GM19324 (cell line): ENCODE measurements at regions not wholly inside any gene's neighbourhood (a gene's known extent, or its start where the extent isn't known, plus 50 kb on each side); places are given as distances from the start of the nearest gene placed in this dataset.
"Not testable (repeated sequence)": the region's sequence is repeated elsewhere in the genome, so short reads cannot be mapped to it uniquely, and the experiment has no call there.

Source experiments
- ATAC-seq: cut with Tn5 transposase; IDR thresholded peaks from one replicate; pipeline ENCODE4 v1.9.1; 2021; ENCODE audit warnings: mild to moderate bottlenecking, moderate library complexity; ENCODE audit not compliant: unreplicated experiment, low FRiP score

DNA sequence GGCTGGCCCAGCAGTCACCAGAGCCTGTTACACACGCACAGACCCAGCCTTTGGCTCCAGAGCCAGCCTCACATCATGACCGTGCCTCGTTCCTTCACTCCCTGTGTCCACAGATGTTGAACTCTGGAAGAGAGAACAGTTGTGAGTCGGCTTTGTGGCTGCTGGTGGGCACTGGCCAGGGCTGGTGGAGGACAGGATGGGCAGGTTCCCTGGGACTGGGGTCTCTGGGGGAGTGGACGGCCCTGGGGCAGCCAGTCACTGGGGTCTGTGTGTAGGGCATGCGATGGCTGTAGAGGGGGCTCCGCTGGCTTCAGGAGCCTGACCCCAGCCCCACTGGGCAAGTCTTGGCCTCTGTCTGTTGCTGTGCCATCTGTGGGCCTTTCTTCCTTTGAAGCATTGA is 1070.1 kb downstream of the BRD1 start:
- ATAC-seq: no peak

DNA sequence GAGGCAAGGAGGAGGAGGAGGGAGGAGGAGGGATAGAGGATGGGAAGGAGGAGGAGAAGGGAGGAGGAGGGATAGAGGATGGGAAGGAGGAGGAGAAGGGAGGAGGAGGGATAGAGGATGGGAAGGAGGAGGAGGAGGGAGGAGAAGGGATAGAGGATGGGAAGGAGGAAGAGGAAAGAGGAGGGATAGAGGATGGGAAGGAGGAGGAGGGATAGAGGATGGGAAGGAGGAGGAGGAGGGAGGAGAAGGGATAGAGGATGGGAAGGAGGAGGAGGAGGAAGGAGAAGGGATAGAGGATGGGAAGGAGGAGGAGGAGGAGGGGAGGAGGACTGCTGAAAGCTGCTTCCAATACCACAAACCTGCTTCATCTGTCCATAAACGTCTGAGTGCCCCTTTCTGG is 1070.5 kb downstream of the BRD1 start:
- ATAC-seq: not testable (repeated sequence)

DNA sequence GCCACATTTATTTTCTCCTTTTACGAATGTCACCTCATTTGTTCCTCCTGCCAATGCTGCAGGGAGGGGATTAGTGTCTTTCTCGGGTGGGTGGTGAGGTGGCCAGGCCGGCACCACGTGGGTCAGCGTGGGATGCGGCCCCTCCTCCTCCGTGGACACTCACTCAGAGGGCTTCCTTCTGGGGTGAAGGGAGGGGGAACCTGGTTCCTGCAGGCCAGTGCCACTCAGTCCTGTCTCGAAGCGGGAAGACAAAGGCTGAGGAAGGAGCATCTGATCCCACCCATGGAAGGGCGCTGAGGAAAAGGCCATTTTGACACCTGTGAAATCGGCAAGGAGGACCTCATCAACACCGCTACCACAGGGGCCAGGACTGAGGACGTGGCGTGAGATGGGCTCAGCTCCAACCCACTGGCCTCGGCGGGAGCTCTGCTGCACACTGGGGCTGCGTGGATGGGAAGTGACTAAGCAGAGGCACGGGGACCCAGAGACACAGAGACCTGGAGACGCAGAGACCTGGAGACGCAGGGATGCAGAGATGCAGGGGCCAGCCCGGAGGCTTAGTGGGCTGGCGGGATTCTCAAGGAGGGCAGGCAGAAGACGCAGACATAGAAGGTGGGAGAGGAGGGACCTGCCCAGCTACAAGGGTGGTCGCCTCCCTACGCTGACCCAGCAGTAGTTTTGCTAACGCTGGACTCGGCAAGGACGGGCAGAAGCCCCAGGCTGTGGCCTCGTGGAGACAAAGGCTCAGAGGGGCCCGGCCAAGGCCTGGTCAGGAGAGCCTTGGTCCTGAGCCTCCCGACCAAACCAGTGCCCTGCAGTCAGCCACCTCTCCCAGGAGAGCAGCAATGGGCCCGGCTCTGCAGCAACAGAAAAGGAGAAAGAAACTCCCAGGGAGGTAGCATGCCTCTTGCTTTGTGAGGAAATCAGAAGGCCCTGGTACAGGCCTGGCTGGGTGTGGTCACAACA is 1071.2 kb downstream of the BRD1 start:
- no peak for ATAC-seq

DNA sequence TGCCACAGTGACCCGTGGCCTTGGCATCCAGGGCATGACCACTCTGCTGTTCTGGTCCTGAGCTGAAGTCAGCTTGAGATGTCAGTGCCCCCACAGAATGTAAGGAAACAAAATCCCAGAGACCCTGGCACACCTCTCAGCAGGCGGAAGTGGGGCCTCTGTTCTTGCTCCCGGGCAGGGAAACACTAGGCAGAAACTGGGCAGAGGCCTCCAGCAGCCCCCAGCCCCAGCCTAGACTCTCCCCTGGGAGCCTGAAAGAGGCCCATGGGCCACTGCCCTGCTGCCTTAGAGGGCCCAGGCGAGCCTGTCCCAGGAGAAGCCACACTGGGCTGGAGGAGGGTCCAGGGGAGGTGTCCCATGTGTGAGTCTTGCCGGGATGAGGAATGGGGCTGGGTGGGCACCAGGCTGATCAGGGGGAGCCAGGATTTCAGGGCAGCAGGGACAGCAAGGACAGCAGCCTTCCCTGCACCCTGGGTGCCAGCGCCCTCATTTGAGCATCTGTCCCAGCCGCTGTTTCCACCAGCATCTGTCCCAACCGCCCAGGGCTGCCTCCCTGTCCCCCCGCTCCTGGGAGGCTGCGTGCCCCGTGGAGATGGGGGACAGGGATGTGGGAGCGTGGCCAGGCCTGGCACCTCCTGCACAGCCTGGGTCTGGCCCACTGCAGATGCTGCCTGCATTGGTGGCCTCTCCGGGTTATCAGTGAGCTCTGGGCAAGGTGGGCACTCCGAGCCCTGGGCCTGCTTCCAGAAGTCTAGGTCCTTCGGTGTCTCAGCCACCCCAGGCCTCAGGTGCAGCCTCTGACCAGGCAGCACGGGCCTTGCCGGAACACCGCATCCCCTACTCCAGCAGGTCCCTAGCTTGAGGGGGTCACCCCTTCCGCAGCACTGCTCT is 1072.4 kb downstream of the BRD1 start:
- ATAC-seq: no peak

DNA sequence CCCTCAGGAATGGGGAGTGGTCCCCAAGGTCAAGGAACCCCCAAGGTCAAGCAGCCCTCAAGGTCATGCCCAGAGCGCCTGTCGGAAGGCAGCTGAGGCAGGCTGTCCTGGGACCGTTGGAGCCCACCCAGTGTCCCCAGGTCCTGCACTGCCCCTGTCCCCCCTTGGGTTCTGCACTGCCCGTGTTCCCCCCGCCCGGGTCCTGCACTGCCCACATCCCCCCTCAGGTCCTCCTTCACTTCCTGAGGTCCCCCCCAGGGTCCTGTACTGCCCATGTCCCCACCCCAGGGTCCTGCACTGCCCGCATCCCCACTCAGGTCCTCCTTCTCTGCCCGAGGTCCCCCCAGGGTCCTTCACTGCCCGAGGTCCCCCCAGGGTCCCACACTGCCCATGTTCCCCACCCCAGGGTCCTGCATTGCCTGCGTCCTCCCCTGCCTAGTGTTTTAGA is 1073.0 kb downstream of the BRD1 start:
- no peak for ATAC-seq

DNA sequence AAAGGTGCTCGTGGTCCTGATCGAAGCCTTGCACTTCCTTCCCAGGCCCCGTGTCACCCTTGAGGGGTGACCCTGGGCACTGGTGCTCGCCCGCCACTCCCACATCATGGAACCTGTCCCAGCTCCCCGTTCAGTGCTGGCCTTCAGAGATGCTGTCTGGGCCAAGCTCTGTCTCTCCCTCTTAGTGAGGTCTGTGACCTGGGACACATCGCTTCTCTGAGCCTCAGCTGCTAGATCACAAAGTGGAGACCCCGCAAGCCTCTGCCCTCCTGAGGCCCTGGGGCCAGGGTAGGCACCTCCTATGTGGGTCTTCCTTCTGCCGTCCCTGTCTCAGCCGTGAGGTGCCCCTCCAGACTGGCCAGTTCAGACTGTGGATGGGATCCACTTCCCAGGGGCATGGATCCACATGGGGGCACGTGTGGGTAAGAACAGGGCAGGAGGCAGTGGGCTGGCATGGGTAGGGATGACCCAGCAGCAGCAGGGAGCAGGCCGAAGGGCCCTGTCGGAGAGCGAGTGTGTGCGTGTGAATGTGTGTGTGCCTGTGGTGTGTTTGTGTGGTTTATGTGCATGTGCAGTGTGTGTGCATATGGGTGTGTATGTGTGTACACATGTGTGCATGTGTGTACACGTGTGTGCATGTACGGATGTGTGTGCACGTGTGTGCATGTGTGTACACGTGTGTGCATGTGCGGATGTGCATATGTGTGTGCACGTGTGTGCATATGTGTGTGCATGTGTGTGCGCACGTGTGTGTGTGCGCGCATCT is 1073.7 kb downstream of the BRD1 start:
- ATAC-seq: no peak

DNA sequence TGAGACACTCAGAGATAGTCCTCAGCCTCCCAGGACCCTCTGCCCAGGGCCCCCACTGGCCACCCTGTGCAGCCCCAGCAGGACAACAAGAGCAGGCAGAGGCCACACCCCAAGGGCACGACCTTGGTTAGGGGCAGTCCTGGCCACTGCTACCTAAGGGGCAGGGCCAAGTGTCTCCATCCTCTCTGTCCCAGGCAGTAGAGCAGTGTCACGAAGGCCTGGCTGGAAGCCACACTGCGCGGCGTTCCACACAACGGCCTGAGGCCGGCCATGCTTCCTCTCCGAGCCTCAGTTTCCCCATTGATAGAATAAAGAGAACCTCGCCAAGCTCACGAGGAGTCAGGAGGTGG is 1074.3 kb downstream of the BRD1 start:
- ATAC-seq: no peak

DNA sequence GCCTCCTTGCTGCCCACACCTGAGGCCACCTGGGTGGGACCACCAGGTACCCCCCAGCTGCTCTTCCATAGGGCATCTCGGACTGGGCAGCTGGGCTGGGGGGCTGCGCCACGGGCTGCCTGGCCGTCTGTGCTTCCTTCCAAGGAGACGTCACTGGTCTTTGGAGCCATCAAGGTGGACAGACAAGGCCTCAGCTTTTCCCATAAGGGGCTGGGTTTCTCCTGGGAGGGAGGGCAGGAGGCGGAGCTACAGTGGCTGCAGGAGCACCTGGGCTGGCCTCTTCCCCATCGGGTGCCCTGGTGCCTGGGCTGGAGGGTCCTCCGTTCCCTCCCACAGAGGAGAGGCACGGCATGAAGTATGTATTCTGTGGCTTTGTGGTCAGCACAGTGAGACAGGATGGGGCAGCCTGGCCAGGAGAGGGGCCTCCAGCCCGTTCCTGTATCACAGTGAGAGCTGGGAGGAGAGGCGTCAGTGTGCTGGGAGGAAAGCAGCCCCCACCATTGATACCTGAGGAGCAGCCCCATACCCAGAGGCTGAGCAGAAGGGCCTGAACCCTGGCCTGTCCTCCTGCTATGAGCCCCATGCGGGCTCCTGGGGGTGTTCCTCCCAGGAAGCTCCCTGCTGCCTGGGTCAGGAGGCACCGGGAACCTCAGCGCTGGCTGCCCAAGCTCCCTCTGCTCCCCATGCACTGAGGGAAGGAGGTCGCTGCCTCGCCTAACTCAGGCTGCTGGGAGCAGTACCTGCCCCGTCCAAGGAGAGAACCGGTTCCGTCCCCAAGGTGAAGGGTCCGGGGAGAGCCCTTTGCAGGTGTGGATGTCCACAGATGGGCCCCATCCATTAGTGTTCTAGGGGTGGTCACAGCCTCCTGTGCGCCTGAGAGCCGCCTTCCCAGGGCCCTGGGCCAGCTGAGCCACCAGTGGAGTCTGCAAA is 1075.0 kb downstream of the BRD1 start:
- ATAC-seq: no peak

DNA sequence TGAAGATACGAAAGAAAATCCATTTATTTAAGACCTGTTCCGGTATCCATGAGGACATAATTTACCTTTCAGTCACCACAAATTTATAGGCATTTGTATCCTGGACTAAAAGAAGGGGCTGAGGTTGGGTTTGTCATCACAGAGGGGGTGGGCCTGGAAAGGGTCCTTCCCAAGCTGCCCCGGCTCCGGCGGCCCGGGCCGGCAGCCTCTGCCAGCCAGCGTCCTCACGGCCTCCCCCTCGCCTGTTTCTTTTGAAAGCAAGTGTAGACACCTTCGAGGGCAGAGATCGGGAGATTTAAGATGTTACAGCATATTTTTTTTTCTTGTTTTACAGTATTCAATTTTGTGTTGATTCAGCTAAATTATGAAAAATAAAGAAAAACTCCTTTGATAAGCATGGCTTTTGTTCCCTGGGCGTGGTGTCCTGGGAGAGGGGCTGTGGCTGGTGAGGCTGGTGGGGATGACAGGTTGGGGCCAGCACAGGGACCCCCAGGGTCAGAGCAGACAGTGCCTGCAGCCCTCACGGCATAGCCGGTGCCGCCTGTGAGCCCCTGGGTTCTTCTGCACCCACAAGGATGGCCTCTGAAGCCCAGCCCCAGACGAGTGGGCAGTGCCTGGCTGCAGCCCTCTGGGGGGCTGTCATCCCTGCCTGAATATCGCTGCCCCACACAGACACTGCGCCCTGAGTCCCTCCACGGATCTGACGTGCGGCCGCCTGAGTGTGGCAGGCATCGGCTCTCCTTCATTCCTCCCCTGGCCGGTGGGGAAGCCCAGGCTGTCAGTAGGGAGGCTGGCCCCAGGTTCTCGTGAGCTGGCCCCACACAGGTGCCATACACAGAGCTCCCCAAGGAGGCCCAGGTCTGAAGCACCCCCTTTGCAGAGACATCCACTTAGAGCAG is 1075.9 kb downstream of the BRD1 start:
- no peak for ATAC-seq

DNA sequence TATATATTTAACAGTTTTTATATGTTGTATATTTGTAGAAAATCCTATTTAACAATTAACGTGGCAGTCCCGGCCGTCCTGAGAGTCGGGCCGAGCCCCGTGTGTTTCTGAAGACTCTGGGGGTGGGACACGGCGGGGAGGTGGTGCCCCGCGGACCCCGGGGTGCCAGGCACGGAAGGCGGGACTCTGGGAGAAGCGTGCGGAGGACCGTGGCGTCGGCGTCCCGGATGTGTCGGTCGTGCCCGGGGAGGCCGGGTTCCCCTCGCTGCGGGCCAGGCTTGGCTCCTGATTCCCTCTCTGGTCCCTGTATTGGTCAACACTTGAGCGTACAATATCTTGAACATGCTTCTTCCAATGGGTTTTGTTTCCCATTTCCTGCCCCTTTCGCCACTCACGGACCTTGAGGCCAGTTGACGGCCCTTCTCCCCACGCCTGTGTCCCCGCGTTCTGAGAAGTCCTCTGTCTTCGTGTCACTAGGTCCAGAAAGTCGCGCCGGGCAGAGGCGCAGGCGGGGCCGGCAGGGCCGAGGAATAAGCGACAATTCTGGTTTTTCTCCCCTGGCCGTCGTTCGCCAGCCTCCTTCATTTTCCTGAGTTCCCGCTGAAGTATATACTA is 1076.7 kb downstream of the BRD1 start:
- no peak for ATAC-seq

DNA sequence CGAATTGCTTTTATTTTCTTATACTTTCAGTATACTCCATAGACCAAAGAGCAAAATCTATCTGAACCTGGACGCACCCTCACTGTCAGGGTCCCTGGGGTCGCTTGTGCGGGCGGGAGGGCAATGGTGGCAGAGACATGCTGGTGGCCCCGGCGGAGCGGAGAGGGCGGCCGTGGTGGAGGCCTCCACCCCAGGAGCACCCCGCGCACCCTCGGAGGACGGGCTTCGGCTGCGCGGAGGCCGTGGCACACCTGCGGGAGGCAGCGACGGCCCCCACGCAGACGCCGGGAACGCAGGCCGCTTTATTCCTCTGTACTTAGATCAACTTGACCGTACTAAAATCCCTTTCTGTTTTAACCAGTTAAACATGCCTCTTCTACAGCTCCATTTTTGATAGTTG is 1077.4 kb downstream of the BRD1 start:
- no peak for ATAC-seq

DNA sequence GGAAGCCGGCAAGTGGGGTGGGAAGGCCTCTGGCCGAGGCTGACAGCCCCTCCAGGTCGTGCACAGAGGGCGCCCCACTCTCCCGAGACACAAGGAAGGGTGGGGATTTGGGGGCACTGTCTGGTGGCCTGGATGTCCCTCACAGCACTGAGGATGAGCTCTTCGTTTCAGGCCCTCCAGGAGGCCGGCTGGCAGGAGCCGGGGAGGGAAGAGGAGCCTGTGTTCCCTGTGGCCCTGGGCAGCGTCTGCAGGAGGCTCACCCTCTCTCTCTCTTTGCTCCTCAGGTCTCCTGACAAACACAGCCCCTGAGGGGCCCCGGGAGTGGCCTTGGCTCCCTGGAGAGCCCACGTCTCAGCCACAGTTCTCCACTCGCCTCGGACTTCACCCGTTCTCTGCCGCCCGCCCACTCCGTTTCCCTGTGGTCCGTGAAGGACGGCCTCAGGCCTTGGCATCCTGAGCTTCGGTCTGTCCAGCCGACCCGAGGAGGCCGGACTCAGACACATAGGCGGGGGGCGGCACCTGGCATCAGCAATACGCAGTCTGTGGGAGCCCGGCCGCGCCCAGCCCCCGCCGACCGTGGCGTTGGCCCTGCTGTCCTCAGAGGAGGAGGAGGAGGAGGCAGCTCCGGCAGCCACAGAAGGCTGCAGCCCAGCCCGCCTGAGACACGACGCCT is 1078.0 kb downstream of the BRD1 start:
- ATAC-seq: no peak

DNA sequence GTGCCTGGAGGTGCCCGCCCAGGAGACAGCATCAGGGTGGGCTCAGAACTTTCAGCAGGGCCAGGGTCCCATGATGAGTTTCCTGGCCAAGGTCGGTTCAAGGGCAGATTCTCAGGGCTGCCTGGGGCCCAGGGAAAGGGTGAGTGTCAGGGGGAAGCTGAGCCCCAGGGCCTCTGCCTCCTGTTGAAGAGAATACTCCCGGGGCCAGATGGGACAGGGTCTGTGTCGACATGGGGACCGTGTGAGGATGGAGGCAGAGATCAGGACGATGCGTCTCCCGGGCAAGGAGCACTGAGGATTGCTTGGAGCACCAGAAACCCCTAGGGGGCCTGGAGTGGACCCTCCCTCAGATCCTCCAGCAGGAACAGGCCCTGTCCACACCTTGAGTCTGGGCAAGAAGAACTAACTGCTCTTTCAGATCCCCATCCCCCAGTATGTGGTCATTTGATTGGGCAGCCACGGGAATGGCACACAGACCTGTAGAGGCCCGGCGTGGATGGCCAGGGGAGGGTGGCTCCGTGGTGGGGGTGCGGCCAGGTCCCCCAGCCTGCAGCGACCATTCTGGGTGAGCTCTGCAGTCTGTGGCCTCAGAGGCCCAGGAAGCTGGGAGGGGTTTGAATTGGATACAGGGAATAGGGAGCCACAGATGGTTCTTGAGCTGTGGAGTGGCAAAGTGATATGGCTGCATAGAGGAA is 1078.7 kb downstream of the BRD1 start:
- no peak for ATAC-seq

DNA sequence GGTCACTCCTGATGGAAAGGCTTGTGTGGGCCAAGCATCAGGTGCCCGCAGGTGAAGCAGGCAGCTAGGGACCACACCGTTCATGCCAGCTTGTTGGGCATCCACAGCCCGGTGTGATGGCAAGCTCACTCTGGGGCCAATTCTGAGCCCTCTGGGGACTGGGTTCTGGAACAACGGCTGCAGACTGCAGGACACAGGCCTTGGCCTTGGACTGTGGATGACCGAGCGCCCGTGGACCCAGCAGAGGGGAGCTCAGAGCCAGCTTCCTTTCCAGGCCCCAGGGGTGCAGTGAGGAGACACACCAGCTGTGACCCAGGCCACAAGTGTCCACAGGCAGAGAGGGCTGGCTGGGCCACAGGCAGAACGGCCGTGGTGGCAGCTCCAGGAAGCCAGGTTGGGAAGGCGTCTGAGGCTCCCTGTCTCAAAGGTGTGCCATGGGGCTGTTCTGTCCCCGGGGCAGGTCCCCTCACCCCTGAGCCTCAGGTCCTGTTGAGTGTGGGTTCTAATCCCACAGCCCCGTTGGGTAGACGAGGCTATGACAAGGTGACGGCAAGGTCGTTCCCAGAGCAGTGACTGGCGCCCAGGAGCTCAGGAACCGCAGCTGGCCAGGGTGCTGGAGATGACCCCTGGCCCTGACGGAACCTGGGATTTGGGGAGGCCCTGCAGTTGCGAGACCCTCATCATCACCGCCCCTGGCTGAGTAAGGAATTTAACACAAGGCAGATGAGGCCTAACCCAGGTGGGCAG is 1079.4 kb downstream of the BRD1 start:
- no peak for ATAC-seq

DNA sequence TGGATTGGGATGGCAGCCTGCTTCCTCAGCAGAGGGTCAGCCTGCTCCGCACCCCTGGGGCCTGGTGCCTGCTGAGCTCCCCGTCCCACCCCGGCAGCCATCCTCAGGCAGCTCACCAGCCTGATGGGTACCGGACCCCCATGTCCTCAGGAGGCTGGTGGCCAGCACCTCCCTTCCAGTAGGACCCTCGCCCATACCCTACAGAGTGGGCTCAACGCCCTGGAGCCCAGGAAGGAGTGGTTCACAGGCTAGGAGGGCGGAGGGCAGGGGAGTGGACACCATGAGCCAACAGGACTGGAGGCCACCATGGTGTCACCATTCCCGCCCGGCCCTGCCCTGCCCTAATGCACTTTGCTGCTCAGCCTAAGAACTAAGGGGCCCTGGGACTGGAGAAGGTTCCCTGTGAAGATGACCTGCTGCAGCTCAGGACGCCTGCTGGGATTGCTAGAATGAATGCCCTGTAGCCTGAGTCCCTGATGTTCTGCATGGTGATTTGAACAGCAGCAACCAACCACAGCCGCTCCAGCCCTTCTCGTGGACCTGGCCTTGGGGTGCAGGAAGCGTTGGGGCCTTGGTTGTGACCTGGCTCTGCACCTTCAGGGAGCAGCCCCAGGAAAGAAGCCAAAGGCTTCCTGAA is 1080.8 kb downstream of the BRD1 start:
- no peak for ATAC-seq
